ENCODE measurements at regions not wholly inside any gene's neighbourhood (a gene's known extent, or its start where the extent isn't known, plus 50 kb on each side); places are given as distances from the start of the nearest gene placed in this dataset.
A peak's percentile ranks its signal among the peaks of the same experiment; 100 is the strongest.

DNA sequence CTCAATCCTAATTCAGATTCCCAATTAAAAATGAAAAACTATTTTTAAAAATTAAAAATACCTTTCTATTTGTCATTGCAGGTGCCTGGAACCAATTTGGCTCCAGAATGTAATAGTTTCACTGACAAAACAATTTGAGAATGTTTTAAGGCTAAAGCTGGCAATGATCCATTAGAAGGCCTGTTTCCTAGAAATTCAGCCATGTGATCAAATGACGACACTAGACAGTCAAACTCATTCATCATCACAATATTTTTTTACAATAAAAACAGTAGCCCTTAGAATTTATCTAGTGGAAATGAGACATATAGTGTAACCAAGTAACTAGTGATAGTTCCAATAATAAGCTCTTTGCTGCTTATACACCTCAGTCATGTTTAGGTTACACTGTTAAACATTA, 75.4 kb upstream of the MAP3K1 start:
- peak in 2 of 3 donors; percentile 37 to 53 for DNase-seq
- Histone ChIP-seq H3K36me3 (ENCODE audit: control insufficient read depth in 4 of 4, insufficient read depth in 4 of 4, low read length in 3 of 4) (no peaks in the 10 kb centered on the region), H3K4me1 (ENCODE audit: control extremely low read depth in 1 of 4, control insufficient read depth in 4 of 4, insufficient read depth in 4 of 4, low read length in 3 of 4) (peaks cover 20 to 36% (median 29%) of the 10 kb centered on the region in 4 experiments), H3K9me3 (ENCODE audit: control extremely low read depth in 1 of 5, control insufficient read depth in 4 of 5, insufficient read depth in 2 of 5, low read depth in 1 of 5, low read length in 4 of 5) (no peaks in the 10 kb centered on the region), H3K27me3 (replicated peaks in 2 of 5; ENCODE audit: control insufficient read depth in 4 of 5, insufficient read depth in 5 of 5, low read length in 4 of 5) (no peaks in the 10 kb centered on the region), H3K27ac (ENCODE audit: insufficient read depth in 1 of 2, low read depth in 1 of 2, low read length in 2 of 2, poor library complexity in 1 of 2, severe bottlenecking in 2 of 2) (no peak overlapping the region), H3K4me3 (ENCODE audit: control insufficient read depth in 1 of 7, extremely low read depth in 1 of 7, insufficient read depth in 4 of 7, low read depth in 2 of 7, low read length in 6 of 7) (no peak overlapping the region)
- ChIA-PET CTCF (no interaction called here), POLR2A (no interaction called here)
- no CpG with 5 or more reads among the region's 1 CpG for WGBS (ENCODE audit: insufficient coverage)

- no peaks in the 10 kb centered on the region for H3K9me3 ChIP-seq (ENCODE audit: control extremely low read depth in 1 of 5, control insufficient read depth in 4 of 5, insufficient read depth in 2 of 5, low read depth in 1 of 5, low read length in 4 of 5)
- POLR2A ChIA-PET = no interaction called here
- no peak overlapping the region for H3K27ac ChIP-seq (ENCODE audit: insufficient read depth in 1 of 2, low read depth in 1 of 2, low read length in 2 of 2, poor library complexity in 1 of 2, severe bottlenecking in 2 of 2)
- no peaks in the 10 kb centered on the region for H3K36me3 ChIP-seq (ENCODE audit: control insufficient read depth in 4 of 4, insufficient read depth in 4 of 4, low read length in 3 of 4)
- no peak for DNase-seq
- H3K4me1 ChIP-seq (ENCODE audit: control extremely low read depth in 1 of 4, control insufficient read depth in 4 of 4, insufficient read depth in 4 of 4, low read length in 3 of 4) = peaks cover 24 to 48% (median 33%) of the 10 kb centered on the region in 4 experiments
- 90% methylated on average over 5 of the region's 6 CpGs for WGBS (ENCODE audit: insufficient coverage)
- H3K4me3 ChIP-seq (ENCODE audit: control insufficient read depth in 1 of 7, extremely low read depth in 1 of 7, insufficient read depth in 4 of 7, low read depth in 2 of 7, low read length in 6 of 7) = no peak overlapping the region
- H3K27me3 ChIP-seq (replicated peaks in 2 of 5; ENCODE audit: control insufficient read depth in 4 of 5, insufficient read depth in 5 of 5, low read length in 4 of 5) = no peaks in the 10 kb centered on the region
- CTCF ChIA-PET = interaction anchor here (0.9 kb wide), 1 partner anchor 38 kb away, joined by 3 read pairs; no protein-coding TSS in a partner anchor
Measured at GRCh38 chr5:56737951-56738606, 77.3 kb upstream of the MAP3K1 start.

DNA sequence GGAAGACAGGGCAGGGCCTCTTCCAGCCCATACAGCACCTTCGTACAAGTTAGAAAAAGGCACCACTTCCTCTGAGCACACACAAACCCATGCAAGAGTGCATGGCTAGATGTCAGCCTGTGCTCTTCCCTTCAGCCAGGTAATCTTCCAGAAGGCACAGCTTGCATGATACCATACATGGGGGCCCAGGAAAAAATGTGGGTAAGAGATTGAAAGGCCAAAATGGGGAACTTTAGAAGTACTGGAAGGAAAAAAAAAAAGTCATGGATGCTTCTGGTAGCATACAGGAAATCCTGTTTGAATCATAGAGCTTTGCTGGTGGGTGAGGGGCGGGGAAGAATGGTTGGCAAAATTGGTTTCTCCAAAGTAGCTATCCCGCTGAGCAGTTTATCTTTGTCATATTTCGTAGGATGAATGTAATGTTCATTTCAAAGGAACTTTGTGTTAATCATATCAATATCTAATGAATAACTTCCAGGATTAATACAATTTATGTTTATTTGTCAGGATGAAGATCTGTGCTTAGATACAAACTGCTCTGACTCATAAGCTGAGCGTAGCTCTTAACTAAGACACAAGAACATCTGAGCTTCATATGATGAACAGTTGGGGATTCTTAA, 78.2 kb upstream of the MAP3K1 start:
- WGBS (ENCODE audit: insufficient coverage) = 0% methylated on average over 1 of the region's 5 CpGs
- CTCF ChIA-PET = interaction anchor here (0.6 to 1.4 kb wide), 4 partner anchors 8 to 257 kb away, joined by 3 to 4 read pairs (median 4); no protein-coding TSS in a partner anchor
- Histone ChIP-seq H3K36me3 (ENCODE audit: control insufficient read depth in 4 of 4, insufficient read depth in 4 of 4, low read length in 3 of 4) (no peaks in the 10 kb centered on the region), H3K9me3 (ENCODE audit: control extremely low read depth in 1 of 5, control insufficient read depth in 4 of 5, insufficient read depth in 2 of 5, low read depth in 1 of 5, low read length in 4 of 5) (no peaks in the 10 kb centered on the region), H3K4me3 (ENCODE audit: control insufficient read depth in 1 of 7, extremely low read depth in 1 of 7, insufficient read depth in 4 of 7, low read depth in 2 of 7, low read length in 6 of 7) (peak overlapping the region in 3 of 7 experiments; percentile 17 to 42 (median 30)), H3K27ac (ENCODE audit: insufficient read depth in 1 of 2, low read depth in 1 of 2, low read length in 2 of 2, poor library complexity in 1 of 2, severe bottlenecking in 2 of 2) (peak overlapping the region in 1 of 2 experiments; percentile 56), H3K27me3 (replicated peaks in 2 of 5; ENCODE audit: control insufficient read depth in 4 of 5, insufficient read depth in 5 of 5, low read length in 4 of 5) (no peaks in the 10 kb centered on the region), H3K4me1 (ENCODE audit: control extremely low read depth in 1 of 4, control insufficient read depth in 4 of 4, insufficient read depth in 4 of 4, low read length in 3 of 4) (peaks cover 24 to 48% (median 33%) of the 10 kb centered on the region in 4 experiments)
- POLR2A ChIA-PET = no interaction called here
- peak; percentile 56 to 88 (median 76) for DNase-seq

GRCh38 chr5:56735849-56736641, 79.3 kb upstream of the MAP3K1 start:
- ChIA-PET POLR2A (no interaction called here), CTCF (interaction anchor here (1.0 to 1.4 kb wide), 3 partner anchors 9 to 52 kb away, joined by 3 to 4 read pairs (median 4); no protein-coding TSS in a partner anchor)
- 7% methylated on average over 8 of the region's 9 CpGs for WGBS (ENCODE audit: insufficient coverage)
- Histone ChIP-seq H3K36me3 (ENCODE audit: control insufficient read depth in 4 of 4, insufficient read depth in 4 of 4, low read length in 3 of 4) (no peaks in the 10 kb centered on the region), H3K9me3 (ENCODE audit: control extremely low read depth in 1 of 5, control insufficient read depth in 4 of 5, insufficient read depth in 2 of 5, low read depth in 1 of 5, low read length in 4 of 5) (no peaks in the 10 kb centered on the region), H3K27me3 (replicated peaks in 2 of 5; ENCODE audit: control insufficient read depth in 4 of 5, insufficient read depth in 5 of 5, low read length in 4 of 5) (no peaks in the 10 kb centered on the region), H3K27ac (ENCODE audit: insufficient read depth in 1 of 2, low read depth in 1 of 2, low read length in 2 of 2, poor library complexity in 1 of 2, severe bottlenecking in 2 of 2) (peak overlapping the region in 1 of 2 experiments; percentile 56), H3K4me1 (ENCODE audit: control extremely low read depth in 1 of 4, control insufficient read depth in 4 of 4, insufficient read depth in 4 of 4, low read length in 3 of 4) (peaks cover 24 to 48% (median 33%) of the 10 kb centered on the region in 4 experiments), H3K4me3 (ENCODE audit: control insufficient read depth in 1 of 7, extremely low read depth in 1 of 7, insufficient read depth in 4 of 7, low read depth in 2 of 7, low read length in 6 of 7) (peak overlapping the region in 3 of 7 experiments; percentile 31 to 42 (median 37))
- DNase-seq = peak; percentile 13 to 83 (median 73)

DNA sequence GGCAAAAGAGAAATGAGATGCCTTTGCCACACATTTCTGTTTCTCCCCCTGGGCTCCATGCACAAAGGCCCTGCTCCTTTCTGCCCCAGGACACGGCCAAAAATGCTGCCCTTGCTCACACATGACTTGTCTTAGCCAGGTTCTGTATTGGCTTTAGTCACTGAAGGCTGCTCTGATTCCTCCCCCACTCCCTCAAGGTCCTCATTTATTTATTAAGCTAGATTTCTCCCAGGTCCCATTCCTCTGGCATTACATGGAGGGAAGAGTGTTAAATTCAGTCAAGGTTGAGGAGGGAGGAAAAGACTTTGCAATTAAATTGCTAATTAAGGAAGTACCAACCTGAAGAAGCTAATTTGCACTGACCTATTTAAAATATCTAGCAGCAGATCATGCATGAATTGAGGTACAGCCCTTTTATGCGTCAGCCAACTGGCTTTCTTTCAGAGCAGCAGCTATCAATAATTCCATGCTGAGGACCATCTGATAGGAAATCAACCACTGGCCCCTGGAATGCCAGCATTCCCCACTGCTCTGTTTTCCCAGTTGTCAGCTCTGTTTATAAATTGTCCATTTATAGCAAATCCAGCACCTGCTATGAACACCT, 81.2 kb upstream of the MAP3K1 start:
- Histone ChIP-seq H3K4me3 (ENCODE audit: control insufficient read depth in 1 of 7, extremely low read depth in 1 of 7, insufficient read depth in 4 of 7, low read depth in 2 of 7, low read length in 6 of 7) (no peak overlapping the region), H3K4me1 (ENCODE audit: control extremely low read depth in 1 of 4, control insufficient read depth in 4 of 4, insufficient read depth in 4 of 4, low read length in 3 of 4) (peaks cover 24 to 45% (median 33%) of the 10 kb centered on the region in 4 experiments), H3K27ac (ENCODE audit: insufficient read depth in 1 of 2, low read depth in 1 of 2, low read length in 2 of 2, poor library complexity in 1 of 2, severe bottlenecking in 2 of 2) (no peak overlapping the region), H3K9me3 (ENCODE audit: control extremely low read depth in 1 of 5, control insufficient read depth in 4 of 5, insufficient read depth in 2 of 5, low read depth in 1 of 5, low read length in 4 of 5) (no peaks in the 10 kb centered on the region), H3K36me3 (ENCODE audit: control insufficient read depth in 4 of 4, insufficient read depth in 4 of 4, low read length in 3 of 4) (no peaks in the 10 kb centered on the region), H3K27me3 (replicated peaks in 2 of 5; ENCODE audit: control insufficient read depth in 4 of 5, insufficient read depth in 5 of 5, low read length in 4 of 5) (no peaks in the 10 kb centered on the region)
- ChIA-PET POLR2A (interaction anchor here (0.6 kb wide), 1 partner anchor 10 kb away, joined by 8 read pairs; no protein-coding TSS in a partner anchor), CTCF (interaction anchor here (0.6 kb wide), 1 partner anchor 85 kb away, joined by 3 read pairs; no protein-coding TSS in a partner anchor)
- DNase-seq = no peak
- 81% methylated on average over 2 of the region's 2 CpGs for WGBS (ENCODE audit: insufficient coverage)

GRCh38 chr5:56733580-56733979, 81.8 kb upstream of the MAP3K1 start:
- H3K4me1 ChIP-seq (ENCODE audit: control extremely low read depth in 1 of 4, control insufficient read depth in 4 of 4, insufficient read depth in 4 of 4, low read length in 3 of 4) = peaks cover 24 to 45% (median 33%) of the 10 kb centered on the region in 4 experiments
- H3K27ac ChIP-seq (ENCODE audit: insufficient read depth in 1 of 2, low read depth in 1 of 2, low read length in 2 of 2, poor library complexity in 1 of 2, severe bottlenecking in 2 of 2) = no peak overlapping the region
- ChIA-PET CTCF (no interaction called here), POLR2A (no interaction called here)
- H3K36me3 ChIP-seq (ENCODE audit: control insufficient read depth in 4 of 4, insufficient read depth in 4 of 4, low read length in 3 of 4) = no peaks in the 10 kb centered on the region
- no peak for DNase-seq
- 100% methylated on average over 3 of the region's 4 CpGs for WGBS (ENCODE audit: insufficient coverage)
- H3K9me3 ChIP-seq (ENCODE audit: control extremely low read depth in 1 of 5, control insufficient read depth in 4 of 5, insufficient read depth in 2 of 5, low read depth in 1 of 5, low read length in 4 of 5) = no peaks in the 10 kb centered on the region
- H3K4me3 ChIP-seq (ENCODE audit: control insufficient read depth in 1 of 7, extremely low read depth in 1 of 7, insufficient read depth in 4 of 7, low read depth in 2 of 7, low read length in 6 of 7) = no peak overlapping the region
- no peaks in the 10 kb centered on the region for H3K27me3 ChIP-seq (replicated peaks in 2 of 5; ENCODE audit: control insufficient read depth in 4 of 5, insufficient read depth in 5 of 5, low read length in 4 of 5)
